Ishikawa (cell line): ENCODE measurements at regions not wholly inside any gene's neighbourhood (a gene's known extent, or its start where the extent isn't known, plus 50 kb on each side); places are given as distances from the start of the nearest gene placed in this dataset.

Experiments
- TAF1 ChIP-seq: IDR thresholded peaks from 2 replicates; pipeline ENCODE4 v1.6.1; 2012; ENCODE audit warnings: low read depth, mild to moderate bottlenecking
- TCF12 ChIP-seq: IDR thresholded peaks from 2 replicates; pipeline ENCODE4 v1.6.1; 2012; ENCODE audit warnings: low read depth

DNA sequence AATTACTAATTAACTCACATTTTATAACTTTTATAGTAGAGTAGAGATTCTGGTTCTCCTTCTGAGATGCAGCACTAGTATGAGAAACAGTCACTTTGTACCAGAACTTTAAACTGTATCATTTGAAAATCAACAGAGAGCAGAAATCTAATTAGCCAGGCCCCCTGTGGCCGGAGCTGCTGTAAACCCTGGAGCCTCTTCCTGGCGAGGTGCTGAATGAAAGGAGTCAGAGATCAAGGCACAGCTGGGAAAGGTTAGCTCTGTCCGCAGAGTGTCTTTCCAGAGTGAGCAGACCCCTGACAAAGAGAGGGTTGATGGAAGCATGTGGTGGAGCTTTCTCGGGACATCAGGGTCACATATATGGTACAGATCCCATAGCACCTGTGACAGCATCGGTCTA lies 703.8 kb downstream of the RFPL4B start:
- no peak for TF ChIP-seq TCF12
- TF ChIP-seq TAF1 = no peak
